Stimulated activated CD4-positive, alpha-beta T cell treated with anti-CD3 and anti-CD28 coated beads, TNF-alpha, amount 100 ng/mL, for 1 hour (primary cell): ENCODE measurements at regions not wholly inside any gene's neighbourhood (a gene's known extent, or its start where the extent isn't known, plus 50 kb on each side); places are given as distances from the start of the nearest gene placed in this dataset.
"Not testable (repeated sequence)": the region's sequence is repeated elsewhere in the genome, so short reads cannot be mapped to it uniquely, and the experiment has no call there.

Experiments
- DNase-seq, 3 donors: peaks; one replicate each; pipeline ENCODE4 v3.0.0-alpha.2; 2020; ENCODE audit warnings: low read depth in 3 of 3, low spot score in 1 of 3

DNA sequence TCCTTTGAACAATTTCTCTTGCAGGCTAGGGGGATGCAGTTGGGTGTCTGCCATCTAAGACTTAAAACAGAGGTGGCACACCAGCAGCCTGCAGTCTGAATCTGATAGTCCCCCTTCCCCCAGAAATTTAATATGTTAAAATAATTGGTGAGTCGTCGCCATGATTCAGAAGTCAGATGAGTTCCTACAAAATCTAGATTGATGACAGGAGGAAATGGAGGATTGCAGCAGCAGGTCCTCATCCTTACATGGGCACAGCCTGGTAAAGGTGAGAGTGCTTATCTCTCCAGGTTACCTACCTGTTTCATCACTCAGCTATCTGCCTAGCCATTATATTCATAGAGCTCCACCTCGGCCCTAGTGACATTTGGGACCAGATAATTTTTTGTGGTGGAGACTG lies 112.3 kb downstream of the PCSK1 start:
- DNase-seq = no peak

DNA sequence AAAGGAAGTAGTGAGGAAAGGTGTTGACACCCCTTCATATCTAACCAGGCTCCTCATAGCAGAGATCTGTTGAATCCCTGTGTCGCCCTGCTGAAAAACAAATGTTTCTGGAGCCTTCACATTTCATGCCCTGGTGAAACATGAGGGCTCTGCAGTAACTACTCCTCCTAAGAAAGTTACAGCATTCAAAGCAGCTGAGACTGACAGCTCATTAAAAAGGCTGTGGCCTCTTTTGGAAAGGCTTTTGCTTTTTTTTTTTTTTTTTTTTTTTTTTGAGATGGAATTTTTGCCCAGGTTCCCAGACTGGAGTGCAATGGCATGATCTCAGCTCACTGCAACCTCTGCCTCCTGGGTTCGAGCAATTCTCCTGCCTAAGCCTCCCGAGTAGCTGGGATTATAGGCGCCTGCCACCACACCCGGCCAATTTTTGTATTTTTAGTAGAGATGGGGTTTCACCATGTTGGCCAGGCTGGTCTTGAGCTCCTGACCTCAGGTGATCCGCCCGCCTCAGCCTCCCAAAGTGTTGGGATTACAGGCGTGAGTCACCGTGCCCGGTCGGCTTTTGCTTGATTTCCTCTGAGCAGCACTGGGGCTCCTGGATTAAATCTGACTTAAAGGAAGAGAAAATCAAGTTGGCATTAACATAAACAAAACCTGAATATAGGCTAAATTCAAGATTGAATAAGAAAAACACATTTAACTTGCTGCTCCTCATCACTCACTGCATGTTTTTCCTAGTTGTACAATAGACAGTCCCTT lies 112.9 kb downstream of the PCSK1 start:
- DNase-seq = not testable (repeated sequence)

- DNase-seq = no peak
These were observed 114.4 kb downstream of the PCSK1 start for GRCh38 chr5:96318569-96319110.

- DNase-seq = no peak
These were observed 115.1 kb downstream of the PCSK1 start for GRCh38 chr5:96317945-96318344.

DNA sequence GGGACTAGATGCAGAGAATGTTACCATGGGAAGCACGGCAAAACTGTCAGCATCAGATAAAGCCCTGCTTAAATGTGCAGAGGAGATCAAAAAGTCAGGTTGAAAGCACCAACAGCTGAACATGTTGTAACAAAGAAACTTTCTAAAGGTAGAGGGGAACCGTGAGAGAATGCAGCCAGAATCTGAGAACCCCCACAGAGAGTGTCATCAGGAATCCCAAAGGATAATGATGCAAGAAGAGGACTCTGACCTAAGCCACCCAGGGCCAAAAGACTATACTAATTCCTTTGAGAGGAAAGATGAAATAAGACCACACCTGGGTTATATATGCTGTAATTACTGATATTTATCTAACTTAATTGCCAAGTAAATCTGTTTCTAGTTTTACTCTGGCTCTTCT lies 116.6 kb downstream of the PCSK1 start:
- no peak for DNase-seq

DNA sequence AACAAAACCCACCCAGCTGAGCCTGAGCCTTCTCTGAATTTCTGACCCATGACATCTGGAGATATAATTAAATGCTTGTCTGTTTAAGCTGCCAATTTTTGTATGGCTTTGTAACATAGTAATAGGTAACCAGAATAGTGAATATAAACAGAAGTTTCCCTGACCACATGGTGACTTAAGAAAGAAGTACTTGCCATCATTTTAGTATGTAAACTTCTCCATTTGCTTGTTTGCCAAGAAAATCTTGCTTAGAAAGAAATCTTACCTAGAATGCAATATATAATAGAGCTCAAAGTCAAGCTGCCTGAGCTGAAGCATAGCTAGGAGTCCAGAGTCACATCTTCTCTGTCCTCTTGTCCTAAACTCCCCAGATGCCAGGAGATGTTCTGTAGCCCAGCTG lies 117.0 kb downstream of the PCSK1 start:
- no peak for DNase-seq

DNA sequence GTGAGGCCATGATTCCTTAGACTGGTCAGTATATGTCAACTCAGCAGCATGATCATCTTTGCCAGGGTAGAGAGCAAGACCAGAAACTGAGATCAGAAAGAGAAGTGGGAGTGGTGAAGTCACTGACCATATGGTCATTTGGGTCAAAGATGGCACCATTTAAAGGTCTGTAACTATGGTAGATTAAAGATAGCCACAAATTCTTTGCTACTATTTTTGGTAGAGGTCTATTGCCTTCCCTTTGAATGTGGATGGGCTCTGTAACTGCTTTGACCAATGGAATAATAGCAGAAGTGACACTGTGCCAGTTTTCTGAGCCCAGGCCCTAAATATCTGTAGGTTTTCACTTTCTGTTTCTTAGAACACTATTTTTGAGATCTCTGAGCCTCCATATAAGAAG lies 117.6 kb downstream of the PCSK1 start:
- DNase-seq = no peak

- no peak for DNase-seq
These were observed 120.7 kb downstream of the PCSK1 start for GRCh38 chr5:96312383-96312782.

DNA sequence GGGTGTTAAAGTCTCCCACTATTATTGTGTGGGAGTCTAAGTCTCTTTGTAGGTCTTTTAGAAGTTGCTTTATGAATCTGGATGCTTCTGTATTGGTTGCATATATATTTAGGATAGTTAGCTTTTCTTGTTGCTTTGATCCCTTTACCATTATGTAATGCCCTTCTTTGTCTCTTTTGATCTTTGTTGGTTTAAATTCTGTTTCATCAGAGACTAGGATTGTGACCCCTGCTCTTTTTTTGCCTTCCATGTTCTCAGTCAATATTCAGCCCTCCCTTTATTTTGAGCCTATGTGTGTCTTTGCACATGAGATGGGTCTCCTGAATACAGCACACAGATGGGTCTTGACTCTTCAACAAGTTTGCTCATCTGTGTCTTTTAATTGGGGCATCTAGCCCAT lies 126.0 kb downstream of the PCSK1 start:
- not testable (repeated sequence) for DNase-seq

DNA sequence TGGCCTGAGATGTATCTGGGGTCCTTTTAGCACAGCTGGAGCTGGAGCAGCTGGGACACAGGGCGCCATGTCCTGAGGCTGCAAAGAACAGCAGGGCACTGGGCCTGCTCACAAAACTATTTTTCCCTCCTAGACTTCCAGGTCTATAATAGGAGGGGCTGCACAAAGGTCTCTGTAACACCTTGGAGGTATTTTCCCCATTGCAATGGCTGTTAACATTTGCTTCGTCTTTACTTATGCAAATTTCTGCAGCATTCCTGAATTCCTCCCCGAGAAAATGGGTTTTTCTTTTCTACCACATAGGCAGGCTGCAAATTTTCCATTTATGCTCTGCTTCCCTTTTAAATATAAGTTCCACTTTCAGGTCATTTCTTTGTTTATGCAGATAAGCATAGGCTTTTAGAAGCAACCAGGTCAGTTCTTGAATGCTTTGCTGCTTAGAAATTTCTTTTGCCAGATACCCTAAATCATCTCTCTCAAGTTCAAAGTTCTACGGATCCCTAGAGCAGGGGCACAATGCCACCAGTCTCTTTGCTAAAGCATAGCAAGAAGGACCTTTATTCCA lies 130.8 kb downstream of the PCSK1 start:
- DNase-seq = no peak

GRCh38 chr5:96300976-96301375 lies 132.1 kb downstream of the PCSK1 start:
- no peak for DNase-seq

DNA sequence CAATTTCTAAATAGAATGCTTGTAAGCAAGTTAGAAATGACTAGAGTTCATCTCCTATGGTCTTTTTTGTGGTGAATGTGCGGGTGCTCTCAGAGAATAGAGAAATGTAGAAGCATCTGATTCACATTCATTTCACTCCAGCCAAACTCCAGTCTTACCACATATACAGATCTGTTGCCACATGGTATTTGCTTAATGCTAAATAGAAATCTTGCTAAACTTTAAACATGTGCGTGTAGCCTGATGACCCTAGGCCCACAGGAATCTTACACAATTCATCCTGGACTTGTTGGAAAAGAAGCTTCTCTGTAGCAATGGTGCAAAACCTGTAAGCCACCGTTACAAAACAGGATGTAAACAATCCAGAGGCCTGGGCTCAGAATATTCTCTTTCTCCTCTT lies 135.2 kb downstream of the PCSK1 start:
- no peak for DNase-seq

DNA sequence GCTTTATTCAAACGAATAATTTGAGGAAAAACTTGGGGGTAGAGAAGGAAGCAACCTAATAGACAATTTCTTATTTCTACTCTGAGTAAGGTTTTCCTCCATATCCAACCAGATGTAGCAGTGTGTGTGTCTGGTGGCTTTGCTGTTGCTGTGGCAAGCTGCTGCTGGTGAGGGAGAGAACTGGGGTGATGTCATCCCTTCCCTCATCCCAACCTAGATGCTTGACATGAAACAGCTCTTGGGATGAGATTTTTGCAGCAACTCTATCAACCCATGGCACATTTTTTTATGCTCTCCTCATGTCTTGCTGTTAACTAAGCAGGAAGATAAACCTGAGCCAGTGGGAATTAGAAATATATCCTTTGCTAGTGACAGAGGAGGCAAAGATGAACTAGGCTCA lies 135.8 kb downstream of the PCSK1 start:
- no peak for DNase-seq

DNA sequence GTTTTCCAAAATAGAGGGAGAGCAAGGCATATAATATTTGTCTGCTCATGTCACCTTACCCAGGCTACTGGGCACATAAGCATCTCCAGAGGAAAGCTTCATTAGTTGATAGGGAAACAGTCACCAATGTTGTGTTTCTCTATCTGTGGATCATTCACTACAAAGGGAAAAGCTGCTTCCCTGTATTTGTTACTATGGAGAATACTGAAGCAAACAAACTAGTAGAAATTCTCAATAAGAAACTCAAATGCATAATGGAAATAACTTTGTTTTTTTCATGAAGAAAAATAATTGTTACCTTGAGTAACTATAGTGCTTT lies 138.2 kb downstream of the PCSK1 start:
- DNase-seq = no peak

GRCh38 chr5:96293966-96294883 lies 138.8 kb downstream of the PCSK1 start:
- DNase-seq = no peak

GRCh38 chr5:96292582-96293247 lies 140.3 kb downstream of the PCSK1 start:
- no peak for DNase-seq

DNA sequence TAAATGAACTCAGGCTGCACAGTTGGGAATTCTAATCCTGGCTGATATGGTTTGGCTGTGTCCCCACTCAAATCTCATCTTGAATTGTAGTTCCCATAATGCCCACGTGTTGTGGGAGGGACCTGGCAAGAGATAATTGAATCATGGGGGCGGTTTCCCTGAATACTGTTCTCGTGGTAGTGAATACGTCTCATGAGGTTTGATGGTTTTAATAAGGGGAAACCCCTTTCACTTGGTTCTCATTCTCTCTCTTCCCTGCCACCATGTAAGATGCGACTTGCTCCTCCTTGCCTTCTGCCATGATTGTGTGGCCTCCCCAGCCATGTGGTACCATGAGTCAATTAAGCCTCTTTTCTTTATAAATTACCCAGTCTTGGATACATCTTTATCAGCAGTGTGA lies 143.8 kb downstream of the PCSK1 start:
- not testable (repeated sequence) for DNase-seq

GRCh38 chr5:96288845-96289185 lies 144.2 kb downstream of the PCSK1 start:
- DNase-seq = no peak

- no peak for DNase-seq
These were observed 144.7 kb downstream of the PCSK1 start for GRCh38 chr5:96288166-96288844.

DNA sequence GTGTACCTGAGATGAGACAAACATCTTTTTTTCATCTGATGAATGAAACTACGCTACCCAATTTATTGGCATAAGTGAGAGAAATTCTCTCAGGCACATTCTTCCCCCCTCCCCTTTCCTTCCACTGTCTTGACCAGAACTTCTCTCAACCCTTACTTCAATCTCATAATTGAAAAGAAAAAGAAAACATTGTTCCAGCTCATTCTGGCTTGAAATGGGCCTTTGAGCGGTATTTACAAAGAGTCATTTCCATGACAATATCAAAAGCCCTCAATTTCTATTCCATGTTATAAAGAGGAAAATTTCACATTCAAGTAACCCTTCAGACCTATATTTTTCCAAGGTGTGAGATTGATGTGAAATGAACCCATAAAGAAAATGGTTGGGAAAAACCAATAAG lies 145.9 kb downstream of the PCSK1 start:
- no peak for DNase-seq

DNA sequence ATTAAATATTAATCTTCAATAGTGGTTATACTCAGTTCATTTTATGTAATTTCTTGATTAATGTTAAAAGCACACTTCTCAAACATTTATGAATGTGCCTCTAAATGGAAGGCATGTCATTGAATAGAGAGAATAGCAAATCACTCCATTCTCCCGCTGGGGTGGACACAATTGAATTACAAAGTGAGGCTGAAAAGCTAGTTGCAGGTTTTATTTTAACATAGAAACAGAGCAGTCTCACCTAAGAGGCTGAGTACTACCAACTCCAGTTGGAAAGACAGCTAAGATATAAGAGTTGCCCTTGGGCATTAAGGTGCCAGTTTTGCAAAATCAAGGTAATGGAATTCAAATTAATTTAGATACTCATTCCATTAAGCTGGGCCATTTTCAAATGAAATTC lies 147.2 kb downstream of the PCSK1 start:
- no peak for DNase-seq
